HG03039 (cell line): ENCODE measurements at regions not wholly inside any gene's neighbourhood (a gene's known extent, or its start where the extent isn't known, plus 50 kb on each side); places are given as distances from the start of the nearest gene placed in this dataset.

ENCODE experiments used
- ATAC-seq: cut with Tn5 transposase; IDR thresholded peaks from one replicate; pipeline ENCODE4 v1.9.1; 2021; ENCODE audit warnings: mild to moderate bottlenecking, moderate library complexity; ENCODE audit not compliant: unreplicated experiment

DNA sequence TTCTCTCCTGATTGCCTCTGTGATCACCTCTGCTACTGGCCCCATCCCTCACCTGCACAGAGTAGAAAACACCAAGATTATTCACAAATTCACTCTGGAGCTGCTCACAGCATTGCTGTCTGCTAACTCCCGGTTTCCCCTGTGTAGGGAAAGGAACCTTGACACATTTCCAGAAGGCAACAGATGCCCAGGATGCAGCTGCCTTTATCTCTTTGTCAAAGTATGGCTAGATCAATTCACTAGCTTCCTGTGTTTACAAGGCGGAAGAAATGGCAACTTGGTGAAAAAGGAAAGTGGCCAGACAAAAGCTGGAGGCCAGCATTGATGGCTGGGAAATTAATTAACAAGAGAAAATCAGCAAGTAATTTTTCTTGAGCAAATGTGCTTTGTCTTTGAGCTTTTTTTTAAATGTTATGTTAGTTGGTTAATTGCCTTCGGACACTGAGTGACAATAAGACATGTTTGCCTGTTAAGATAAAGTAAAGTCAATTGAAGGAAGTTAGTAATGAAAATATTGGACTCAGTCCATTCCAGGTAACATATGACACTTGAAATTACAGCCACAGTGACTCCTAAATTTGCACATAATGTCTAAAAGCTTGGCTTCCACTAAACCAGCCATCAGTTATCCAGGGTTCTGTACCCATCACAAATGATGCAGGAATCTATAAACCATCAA, 394.6 kb upstream of the IL12A start:
- no peak for ATAC-seq

DNA sequence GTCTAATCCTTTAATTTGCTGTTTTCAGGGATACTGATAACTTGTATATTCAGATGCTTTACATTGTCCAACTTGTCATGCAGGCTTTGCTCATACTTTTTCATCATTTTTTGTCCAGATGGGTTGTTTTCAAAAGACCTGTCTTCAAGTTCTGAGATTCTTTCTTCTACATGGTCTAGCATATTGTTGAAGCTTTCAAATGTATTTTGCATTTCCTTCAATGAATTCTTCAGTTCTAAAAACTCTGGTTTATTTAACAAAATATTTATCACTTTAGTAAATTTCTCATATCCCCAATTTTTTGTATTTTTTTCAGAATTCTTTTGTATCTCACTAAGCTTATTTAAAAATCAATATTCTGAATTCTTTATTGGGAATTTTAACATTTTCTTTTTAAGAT, 388.3 kb upstream of the IL12A start:
- no peak for ATAC-seq

DNA sequence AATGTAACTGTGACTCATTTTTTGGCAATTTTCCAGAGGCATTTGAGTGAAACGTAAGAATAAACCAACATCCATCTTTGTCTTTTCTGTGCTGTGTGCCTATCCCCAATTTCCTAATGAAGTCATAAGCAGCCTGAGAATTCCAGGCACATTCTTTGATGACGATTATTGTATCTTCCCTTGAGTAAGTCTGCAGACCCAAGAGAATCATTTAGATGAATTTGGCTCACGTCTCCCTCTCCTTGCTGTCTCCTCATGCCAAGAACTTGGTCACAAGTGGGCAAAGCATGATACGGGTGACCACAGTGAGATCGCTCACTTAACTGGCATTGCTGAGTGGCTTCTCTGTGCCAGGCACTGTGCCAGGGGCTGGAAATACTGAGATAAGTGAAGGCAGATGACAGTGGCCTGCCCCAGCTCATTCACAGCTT, 384.5 kb upstream of the IL12A start:
- ATAC-seq: no peak

DNA sequence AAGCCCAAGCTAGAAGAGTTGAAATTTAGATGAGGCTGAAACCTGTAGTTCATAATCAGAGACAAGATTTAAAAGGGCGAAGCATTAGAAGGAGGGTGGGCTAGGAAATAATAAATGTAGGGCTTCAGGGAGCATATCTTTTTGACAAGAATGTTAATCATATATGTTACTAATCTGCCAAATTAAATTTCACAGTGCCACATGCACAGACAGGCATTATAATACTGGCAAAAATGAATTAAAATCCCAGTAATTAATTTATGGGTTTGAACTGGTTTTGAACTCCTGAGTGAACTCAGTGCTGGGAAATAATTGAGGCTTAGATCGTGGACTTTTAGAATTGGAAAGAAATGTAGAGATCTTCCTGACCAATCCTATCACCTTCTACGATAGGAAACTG, 383.5 kb upstream of the IL12A start:
- ATAC-seq: no peak

DNA sequence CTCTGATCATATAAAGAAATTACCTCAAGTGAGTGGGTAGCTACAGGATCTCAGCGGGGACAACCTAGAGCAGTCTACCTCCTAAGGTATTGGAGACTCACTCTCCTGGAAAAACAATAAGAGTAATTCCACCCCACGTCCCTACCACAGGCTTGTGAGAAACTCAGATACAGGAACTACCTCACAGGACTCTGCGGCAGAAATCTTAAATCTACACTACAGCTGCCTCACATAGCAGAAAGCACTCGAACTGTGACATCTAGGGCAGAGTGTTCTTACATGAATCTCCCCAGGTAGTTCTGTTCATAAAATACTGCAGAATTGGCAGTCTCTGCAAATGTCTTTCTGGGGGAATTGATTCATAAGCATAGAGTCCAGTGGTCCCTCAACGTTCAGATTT, 382.9 kb upstream of the IL12A start:
- no peak for ATAC-seq

DNA sequence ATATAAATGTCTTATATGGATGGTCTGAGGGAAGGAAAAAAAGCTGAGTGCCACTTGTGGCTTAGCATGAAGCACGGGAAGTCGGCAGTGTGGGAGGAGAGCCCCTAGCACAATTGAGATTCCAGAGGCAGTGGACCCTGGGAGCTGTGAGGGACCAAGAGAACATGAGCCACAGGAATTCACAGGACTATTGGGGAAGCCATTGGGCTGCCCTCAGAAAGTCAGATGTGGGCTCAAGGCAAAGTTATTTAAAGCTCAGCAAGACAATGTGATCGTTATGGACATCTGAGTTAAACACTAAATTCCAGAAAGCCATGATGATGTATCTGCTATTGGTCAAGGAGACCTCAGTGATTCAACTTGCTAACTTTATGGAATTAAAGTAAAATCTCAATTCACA, 380.8 kb upstream of the IL12A start:
- ATAC-seq: no peak

DNA sequence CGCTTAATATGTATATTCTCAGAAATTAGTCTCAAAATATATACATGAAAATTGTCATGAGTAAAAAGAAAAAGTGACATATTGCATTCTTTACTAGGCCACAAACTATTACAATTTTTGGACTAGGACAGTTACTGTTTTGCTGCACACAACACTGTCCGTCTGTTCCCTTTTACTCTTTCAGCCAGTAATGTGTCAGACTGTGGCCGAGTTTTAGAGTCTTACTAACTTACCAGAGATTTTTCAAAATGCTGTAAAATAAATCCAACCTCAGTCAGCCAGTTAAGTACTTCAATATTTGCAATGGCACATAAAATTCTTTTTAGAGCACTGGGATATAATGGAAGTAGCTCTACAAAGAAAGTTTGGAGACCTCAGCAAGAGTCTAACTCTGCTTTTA, 380.3 kb upstream of the IL12A start:
- ATAC-seq: no peak

DNA sequence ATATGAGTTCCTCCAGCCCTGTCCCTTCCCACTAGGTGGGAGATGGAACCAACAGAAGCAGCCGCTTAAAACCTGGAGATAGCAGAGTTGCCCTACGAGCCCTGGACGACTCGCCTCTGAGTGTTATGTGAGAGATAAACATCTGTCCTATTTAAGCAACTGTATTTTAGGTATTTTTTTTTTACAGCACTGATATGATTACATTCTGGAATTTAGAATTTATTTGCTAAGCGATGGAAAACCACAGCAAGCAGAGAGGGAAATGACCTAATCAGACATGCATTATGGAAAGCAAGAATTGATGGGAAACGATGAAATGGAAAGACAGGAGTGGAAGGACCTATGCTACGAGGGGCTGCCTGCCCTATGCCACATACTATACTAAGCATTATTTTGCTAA, 379.0 kb upstream of the IL12A start:
- ATAC-seq: no peak

DNA sequence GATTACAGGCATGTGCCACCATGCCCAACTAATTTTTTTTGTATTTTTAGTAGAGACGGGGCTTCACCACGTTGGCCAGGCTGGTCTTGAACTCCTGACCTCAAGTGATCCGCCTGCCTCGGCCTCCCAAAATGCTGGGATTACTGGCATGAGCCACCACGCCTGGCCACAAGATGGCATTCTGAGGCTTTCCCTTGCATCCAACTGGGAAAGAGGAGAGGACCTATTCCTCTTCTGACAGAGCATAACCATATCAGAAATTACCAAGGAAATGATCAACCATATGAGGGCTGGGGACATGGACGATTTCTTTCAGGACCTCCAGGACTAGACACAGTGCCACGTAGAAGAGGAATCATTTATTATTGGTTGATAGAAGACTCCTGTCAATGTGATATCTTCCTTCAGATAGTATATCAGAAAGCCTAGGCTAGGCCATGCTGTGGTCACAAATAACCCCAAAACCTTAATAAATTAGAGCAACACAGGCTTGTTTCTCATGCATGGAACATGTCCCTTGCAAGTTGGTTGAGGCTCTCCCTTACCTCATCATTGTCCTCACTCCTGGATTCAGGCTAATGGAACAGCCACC, 372.3 kb upstream of the IL12A start:
- no peak for ATAC-seq

DNA sequence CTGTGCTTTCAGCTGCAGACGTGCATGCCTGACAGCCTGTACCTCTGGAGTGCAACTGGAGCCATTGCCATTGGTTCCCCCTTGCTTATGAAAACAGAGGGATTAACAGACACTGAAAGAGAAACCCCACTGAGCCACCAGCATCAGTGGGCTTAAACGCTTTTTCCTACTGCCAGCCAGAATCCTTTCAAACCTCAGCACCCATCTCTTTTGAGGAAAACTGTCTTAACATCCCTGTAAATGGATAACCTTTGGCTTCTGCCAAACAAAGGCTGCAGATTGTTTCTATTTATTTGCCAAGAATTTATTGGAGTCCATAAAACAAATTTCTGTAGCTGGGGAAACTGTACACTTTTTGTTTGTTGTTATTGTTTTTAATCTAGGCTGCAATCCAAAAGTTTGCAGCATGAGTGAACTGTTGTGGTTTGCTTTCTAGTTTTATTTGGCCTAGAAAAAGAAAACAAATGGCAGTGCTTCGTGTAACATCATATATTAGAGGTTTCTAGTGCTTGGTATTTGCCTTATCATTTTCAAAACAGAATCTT, 369.2 kb upstream of the IL12A start:
- no peak for ATAC-seq

DNA sequence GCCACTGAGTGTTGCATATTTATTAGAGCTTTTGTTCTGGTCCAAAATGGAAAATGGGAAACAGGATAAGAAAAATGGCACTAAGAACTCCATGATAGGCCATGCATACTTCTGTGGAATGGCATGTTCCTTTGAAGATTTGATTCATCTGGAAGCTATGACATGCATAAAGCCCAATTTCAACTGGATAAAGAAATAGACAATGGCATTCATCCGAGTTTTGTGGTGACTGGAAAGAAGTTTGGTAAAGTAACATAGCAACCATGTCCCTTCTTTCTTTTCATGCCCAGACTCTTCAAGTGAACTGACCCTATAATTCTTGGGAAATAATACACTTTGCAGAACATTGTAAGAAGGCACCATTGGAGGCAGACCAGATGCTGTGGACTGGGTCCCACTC, 368.4 kb upstream of the IL12A start:
- ATAC-seq: no peak

DNA sequence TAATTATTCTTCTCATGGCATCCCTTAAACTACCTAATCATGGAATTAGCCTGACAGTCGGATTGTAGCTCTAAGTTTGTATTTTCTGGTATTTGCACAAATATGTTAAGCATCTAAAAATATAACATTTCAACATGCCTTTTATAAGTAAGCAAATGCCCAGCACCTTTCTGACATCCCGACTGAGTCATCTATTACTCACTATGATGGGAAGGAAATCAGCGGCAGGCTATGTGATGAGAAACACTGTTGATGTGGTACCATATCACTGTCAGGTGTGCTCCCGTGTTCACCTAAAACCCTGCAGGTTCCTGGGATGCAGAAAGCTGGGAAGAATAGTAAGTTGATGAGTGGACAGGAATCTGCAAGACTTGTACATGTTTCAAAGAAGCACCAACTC, 367.8 kb upstream of the IL12A start:
- no peak for ATAC-seq

DNA sequence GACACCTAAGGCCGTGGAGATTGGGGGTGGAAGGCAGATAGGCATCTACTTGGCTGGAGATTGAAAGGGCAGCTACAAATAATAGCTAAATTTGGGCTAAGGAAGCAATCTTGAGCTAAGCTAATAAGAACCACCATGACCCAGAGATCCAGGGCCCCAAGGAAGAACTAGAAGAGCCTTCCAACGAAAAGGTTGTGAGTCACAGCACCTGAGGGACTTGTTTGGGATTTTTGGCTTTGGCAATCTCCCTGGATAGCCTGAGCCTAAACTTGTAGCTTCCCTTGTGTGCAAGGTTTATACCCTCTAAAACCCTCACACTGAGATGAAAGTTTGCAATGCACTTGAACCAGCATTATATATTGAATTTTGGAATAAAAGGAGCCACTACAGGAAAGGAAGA, 364.0 kb upstream of the IL12A start:
- ATAC-seq: no peak

DNA sequence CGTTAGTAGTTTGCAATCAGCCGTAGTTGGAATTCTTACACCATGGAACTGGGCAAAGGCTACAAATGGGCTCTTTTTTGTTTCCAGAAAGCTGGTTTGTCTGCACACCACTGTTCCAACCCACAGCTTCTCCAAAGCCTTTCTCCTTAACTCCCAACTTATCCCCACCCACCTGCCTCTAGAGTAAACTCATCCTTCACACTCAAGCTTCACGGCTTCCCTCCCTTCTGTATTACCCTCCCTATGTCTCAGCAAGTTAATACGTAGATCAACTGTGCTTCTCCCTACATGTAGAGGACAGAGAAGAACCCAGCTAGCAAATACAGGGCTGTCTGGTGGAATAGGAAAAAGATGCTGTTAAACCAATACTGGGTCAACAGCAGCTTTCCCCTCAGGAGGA, 363.0 kb upstream of the IL12A start:
- ATAC-seq: no peak

DNA sequence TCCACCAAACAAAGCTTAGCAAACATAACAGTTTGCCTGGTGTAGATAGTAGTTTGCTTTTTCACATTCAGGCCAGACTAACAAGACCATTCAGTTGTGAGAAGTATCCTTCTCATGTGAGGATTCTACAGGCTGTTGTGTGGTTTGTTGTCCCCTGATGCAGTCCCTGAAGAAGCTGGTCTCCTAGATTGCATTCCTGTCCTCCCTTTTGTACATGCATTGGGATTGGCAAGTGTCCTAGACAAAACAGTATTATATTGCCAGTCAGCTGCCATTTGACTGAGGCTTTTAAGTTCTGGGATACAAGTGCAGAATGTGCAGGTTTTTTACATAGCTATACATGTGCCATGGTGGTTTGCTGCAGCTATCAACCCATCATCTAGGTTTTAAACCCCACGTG, 362.0 kb upstream of the IL12A start:
- no peak for ATAC-seq

DNA sequence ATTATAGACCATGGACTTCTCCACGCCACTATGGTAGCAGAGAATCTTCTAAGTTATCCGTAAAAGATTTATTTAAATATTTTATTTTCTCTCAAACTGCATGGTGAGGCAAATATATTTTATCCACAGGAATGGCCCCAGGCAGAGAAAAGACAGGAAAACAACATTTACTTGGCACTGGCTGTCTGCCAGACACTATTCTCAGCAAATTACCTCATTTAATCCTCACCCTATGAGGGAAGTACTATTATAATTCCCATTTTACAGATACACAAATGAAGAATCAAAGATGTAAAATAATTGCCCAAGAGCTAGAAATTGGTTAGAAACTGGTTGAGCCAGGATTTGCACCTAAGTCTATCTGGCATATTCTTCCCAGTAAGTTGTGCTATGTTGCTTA, 361.4 kb upstream of the IL12A start:
- ATAC-seq: no peak

DNA sequence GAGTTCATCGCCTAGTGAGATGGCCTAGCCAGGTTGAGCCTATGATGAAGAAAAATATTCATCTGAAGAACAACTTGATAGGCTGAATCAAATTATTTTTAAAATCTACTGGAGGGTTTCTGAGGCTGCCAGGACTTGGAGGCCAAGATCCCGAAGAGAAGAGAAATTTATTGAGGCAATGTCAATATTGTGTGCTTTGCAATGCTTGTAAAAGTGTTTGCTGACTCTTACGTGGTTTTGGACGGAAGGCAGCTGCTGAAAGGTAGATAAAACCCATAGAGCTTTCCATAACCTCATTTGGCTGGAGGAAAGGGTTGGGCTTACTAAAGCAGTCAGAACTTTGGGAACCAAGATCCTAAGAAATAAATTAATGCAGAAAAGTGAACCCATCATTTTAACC, 361.0 kb upstream of the IL12A start:
- no peak for ATAC-seq

DNA sequence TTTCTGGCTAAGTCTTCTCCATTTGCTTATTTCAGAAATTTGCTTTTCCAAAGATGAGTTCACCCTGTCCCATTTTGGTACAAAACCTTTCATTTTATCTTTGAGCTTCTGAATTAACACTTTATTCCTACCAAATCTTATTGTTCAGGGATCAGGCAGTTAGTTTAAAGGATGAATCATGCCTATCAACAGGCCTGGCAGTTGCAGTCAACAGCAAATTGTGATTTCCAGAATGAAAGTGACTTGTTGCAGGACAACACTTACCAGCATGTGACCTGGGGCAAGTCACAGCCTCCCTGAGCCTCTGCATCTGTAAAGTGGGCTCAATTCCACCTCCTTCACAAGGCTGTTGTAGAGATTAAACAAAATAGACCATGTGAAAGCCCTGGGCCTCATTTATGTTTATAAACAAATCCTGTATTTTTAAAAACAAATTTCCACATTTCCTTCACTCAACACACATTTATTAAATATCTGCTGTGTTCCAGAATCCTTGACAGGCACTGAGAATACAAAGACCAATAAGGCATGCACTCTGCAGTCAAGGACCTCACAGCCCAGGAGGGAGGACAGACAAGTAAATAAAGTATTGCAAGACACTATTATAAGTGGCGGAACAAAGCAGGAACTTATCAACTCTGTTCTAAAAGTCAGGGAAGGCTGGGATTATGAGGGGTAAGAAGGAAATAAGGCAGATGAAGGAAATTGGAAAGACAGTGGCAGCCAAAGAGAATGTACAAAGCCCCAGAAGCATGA, 359.1 kb upstream of the IL12A start:
- no peak for ATAC-seq

DNA sequence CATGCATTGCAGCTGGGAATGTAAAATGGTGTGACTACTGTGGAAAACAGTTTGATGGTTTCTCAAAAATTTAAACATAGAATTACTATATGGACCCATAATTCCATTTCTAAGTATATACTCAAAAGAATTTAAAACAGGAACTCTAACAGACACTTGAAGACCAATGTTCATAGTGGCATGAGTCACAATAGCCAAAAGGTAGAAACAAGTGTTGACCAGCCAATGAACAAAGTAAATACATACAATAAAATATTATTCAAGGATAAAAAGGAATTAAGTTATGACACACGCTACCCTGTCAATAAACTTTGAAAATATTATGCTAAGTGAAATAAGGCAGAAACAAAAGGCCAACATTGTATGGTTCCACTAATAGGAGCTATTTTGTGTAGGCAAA, 357.4 kb upstream of the IL12A start:
- no peak for ATAC-seq

DNA sequence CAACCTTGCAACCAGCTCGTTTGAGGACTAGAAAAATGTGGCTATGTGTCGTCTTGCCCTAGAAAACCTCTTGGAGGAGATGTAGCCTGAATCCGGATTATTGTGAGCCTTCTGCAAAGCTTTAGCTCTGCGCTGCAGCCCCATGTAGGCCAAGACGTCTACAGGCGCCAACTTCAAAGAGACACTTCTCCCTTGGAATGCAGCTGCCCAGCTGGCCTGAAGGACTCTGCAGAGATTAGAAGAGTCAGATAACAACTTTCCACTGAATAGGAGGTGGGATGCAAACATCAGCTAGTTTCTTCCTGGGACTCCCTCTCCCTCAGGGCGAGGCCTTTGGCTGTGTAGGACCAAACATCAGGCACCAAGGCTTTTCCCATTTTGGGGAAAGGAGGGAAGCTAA, 356.5 kb upstream of the IL12A start:
- ATAC-seq: no peak

DNA sequence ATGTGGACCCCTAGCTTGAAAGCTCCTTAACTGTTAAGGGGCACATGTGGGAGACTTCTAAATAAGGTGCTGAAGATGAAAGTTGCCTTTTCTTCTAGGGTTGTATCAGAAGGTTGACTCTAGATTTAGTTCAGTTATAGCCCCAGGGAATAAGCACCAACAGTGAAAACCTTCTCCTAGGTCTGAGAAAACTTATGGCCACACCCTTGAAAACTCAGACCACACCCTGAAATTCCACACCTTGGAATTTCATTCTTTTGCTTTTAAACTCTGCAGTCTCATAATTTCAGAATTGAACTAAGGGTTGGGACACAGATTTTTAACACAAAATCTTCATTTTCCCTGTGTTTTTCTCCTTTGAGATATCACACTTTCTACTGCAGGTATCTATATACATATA, 355.8 kb upstream of the IL12A start:
- no peak for ATAC-seq

DNA sequence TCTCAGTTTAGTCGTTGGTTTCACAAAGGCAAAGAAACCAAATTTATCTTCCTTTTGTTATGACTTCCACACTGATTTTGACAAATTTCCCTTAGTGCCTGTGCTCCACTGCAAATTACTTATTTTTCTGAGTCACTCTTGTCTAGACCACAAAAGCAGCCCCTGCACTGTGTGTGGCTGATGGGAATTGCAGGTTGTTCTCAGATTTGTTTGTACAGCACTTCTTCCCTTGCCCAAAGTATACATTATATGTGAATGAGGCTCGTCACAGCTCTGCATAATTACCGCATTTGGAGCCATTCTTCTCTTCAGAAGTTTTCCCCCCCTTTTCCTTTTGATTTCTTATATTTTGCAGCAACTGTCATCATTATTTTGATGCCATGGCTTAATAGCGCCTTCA, 354.2 kb upstream of the IL12A start:
- no peak for ATAC-seq
